ENCODE measurements at regions not wholly inside any gene's neighbourhood (a gene's known extent, or its start where the extent isn't known, plus 50 kb on each side); places are given as distances from the start of the nearest gene placed in this dataset.

DNA sequence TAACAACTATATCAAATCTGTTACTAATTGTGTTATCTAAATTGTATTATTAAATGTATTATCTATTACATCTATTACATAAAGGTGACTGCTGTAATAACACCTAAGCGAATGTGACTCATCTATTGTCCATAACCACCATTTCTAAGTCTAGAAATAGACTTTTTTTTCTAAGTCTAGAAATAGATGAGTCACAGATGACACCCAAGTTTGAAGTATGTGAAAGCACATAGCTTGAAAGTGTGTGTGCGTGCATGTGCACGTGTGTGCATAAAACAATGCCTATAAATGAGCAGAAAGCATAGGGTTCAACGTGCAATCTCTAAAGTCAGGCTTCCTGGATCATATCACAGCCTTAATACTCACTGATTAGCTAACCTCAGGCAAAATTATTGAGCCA is 451.3 kb upstream of the USP15 start:
- Histone ChIP-seq H3K36me3 (no peaks in the 10 kb centered on the region), H3K27me3 (no peaks in the 10 kb centered on the region), H3K27ac (no peak overlapping the region), H3K9me3 (ENCODE audit: low read depth) (no peaks in the 10 kb centered on the region), H3K4me3 (no peak overlapping the region), H3K4me1 (ENCODE audit: low read depth) (no peaks in the 10 kb centered on the region)
- no peak for DNase-seq (ENCODE audit: low read depth in 1 of 2, low spot score in 1 of 2)
- TF ChIP-seq, protein P1, sequence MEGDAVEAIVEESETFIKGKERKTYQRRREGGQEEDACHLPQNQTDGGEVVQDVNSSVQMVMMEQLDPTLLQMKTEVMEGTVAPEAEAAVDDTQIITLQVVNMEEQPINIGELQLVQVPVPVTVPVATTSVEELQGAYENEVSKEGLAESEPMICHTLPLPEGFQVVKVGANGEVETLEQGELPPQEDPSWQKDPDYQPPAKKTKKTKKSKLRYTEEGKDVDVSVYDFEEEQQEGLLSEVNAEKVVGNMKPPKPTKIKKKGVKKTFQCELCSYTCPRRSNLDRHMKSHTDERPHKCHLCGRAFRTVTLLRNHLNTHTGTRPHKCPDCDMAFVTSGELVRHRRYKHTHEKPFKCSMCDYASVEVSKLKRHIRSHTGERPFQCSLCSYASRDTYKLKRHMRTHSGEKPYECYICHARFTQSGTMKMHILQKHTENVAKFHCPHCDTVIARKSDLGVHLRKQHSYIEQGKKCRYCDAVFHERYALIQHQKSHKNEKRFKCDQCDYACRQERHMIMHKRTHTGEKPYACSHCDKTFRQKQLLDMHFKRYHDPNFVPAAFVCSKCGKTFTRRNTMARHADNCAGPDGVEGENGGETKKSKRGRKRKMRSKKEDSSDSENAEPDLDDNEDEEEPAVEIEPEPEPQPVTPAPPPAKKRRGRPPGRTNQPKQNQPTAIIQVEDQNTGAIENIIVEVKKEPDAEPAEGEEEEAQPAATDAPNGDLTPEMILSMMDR (IDR thresholded peaks at IDR 0.05; ENCODE audit: low read depth, low read length) = no peak

DNA sequence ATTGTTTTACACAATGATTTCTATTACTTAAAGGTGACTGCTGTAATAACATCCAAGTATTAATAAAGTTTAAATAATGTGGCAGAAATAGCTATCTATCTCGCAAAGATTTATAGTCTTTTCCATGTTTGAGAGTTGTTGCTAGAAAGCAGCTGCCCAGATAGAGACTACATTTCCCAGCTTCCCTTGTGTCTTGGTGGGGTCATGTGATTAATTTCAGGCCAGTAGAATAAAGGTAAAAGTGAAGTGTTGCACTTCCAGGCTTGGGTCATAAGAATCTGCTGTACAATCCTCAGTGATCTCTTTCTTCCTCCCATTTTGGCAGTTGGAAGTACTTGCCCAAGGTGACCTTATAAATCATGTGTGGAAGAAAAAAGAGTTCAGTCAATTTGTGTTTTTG is 449.7 kb upstream of the USP15 start:
- Histone ChIP-seq H3K4me3 (no peak overlapping the region), H3K27ac (no peak overlapping the region), H3K4me1 (ENCODE audit: low read depth) (no peaks in the 10 kb centered on the region), H3K27me3 (no peaks in the 10 kb centered on the region), H3K36me3 (no peaks in the 10 kb centered on the region), H3K9me3 (ENCODE audit: low read depth) (no peaks in the 10 kb centered on the region)
- DNase-seq (ENCODE audit: low read depth in 1 of 2, low spot score in 1 of 2) = no peak
- TF ChIP-seq, protein P1 (IDR thresholded peaks at IDR 0.05; ENCODE audit: low read depth, low read length) = no peak

DNA sequence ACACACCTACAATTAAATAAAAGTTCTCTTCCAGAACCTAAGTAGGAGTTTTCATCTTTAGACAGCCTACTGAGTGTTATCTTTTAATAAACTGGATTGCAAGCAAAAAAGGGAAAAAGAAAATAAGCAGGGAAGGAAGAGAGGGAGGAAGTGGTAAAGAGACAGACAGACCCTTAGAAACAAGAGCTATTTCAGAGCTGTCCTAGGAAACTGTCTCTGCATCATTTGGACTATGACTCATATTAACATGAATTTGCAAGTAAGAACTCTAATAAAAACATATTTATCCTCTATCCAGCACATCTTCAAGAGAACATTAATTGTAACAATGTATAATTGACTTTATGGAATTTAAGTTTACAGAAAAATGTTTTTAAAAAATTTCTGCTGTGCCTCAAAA is 438.8 kb upstream of the USP15 start:
- no peaks in the 10 kb centered on the region for H3K4me1 ChIP-seq (ENCODE audit: low read depth)
- H3K4me3 ChIP-seq = no peak overlapping the region
- no peak for DNase-seq (ENCODE audit: low read depth in 1 of 2, low spot score in 1 of 2)
- no peak overlapping the region for H3K27ac ChIP-seq
- H3K27me3 ChIP-seq = no peaks in the 10 kb centered on the region
- no peaks in the 10 kb centered on the region for H3K36me3 ChIP-seq
- TF ChIP-seq, protein P1 (IDR thresholded peaks at IDR 0.05; ENCODE audit: low read depth, low read length) = no peak
- H3K9me3 ChIP-seq (ENCODE audit: low read depth) = no peaks in the 10 kb centered on the region

DNA sequence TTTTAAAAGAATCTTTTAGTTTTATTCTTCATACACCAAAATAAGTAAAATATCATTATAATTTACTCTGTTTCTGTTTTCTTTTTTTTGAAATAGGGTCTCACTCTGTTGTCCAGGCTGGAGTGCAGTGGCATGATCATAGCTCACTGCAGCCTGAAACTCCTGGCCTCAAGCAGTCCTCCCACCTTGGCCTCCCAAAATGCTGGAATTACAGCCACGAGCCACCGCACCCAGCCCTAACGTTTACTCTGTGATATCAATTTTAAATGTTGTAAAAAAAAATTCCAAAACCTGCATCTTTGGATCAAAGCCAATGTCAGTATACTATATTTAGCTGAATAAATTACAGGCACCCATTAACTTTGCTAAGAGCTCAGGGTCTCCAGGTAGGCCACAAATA is 437.1 kb upstream of the USP15 start:
- TF ChIP-seq, protein P1 (IDR thresholded peaks at IDR 0.05; ENCODE audit: low read depth, low read length) = no peak
- no peaks in the 10 kb centered on the region for H3K27me3 ChIP-seq
- H3K4me3 ChIP-seq = no peak overlapping the region
- DNase-seq (ENCODE audit: low read depth in 1 of 2, low spot score in 1 of 2) = no peak
- H3K27ac ChIP-seq = no peak overlapping the region
- no peaks in the 10 kb centered on the region for H3K9me3 ChIP-seq (ENCODE audit: low read depth)
- no peaks in the 10 kb centered on the region for H3K36me3 ChIP-seq
- H3K4me1 ChIP-seq (ENCODE audit: low read depth) = no peaks in the 10 kb centered on the region

DNA sequence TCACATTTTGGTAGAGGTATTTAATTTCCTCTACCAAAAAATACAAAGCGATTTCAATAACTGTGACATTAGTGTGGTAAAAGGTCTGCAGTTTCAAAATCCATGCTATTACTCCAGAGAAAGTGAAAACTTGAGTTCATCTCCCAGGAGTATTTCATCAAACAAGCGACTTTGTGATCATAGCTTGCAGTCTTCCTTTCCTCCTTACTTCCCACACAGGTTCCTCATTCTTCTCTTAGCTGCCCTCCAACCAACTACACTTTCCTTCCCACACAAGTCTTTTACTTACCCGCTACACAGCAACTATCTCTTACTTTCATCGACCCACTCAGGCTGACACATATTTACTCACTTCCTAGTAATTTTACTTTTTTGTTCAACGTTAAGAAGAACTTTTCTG is 413.4 kb upstream of the USP15 start:
- Histone ChIP-seq H3K36me3 (no peaks in the 10 kb centered on the region), H3K4me3 (no peak overlapping the region), H3K9me3 (ENCODE audit: low read depth) (no peaks in the 10 kb centered on the region), H3K27me3 (no peaks in the 10 kb centered on the region), H3K27ac (no peak overlapping the region), H3K4me1 (ENCODE audit: low read depth) (no peaks in the 10 kb centered on the region)
- TF ChIP-seq, protein P1 (IDR thresholded peaks at IDR 0.05; ENCODE audit: low read depth, low read length) = no peak
- DNase-seq (ENCODE audit: low read depth in 1 of 2, low spot score in 1 of 2) = no peak

DNA sequence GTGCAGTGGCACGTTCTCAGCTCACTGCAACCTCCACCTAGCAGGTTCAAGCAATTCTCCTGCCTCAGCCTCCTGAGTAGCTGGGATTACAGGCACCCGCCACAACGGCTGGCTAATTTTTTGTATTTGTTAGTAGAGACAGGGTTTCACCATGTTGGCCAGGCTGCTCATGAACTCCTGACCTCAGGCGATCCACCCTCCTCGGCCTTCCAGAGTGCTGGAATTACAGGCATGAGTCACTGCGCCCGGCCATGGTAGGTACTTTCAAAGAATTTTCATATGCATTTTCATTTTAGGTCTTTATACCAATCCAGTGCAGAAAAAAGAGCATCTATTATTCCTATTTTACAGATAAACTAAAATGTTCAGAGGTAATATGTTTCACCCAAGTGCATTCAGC is 411.3 kb upstream of the USP15 start:
- H3K27me3 ChIP-seq = no peaks in the 10 kb centered on the region
- H3K4me1 ChIP-seq (ENCODE audit: low read depth) = no peaks in the 10 kb centered on the region
- H3K36me3 ChIP-seq = no peaks in the 10 kb centered on the region
- H3K9me3 ChIP-seq (ENCODE audit: low read depth) = no peaks in the 10 kb centered on the region
- H3K4me3 ChIP-seq = no peak overlapping the region
- no peak overlapping the region for H3K27ac ChIP-seq
- no peak for DNase-seq (ENCODE audit: low read depth in 1 of 2, low spot score in 1 of 2)
- TF ChIP-seq, protein P1 (IDR thresholded peaks at IDR 0.05; ENCODE audit: low read depth, low read length) = no peak
